HG03521 (cell line): ENCODE measurements at regions not wholly inside any gene's neighbourhood (a gene's known extent, or its start where the extent isn't known, plus 50 kb on each side); places are given as distances from the start of the nearest gene placed in this dataset.
A peak's percentile ranks its signal among the peaks of the same experiment; 100 is the strongest.
"Not testable (repeated sequence)": the region's sequence is repeated elsewhere in the genome, so short reads cannot be mapped to it uniquely, and the experiment has no call there.

Experiments
- ATAC-seq: cut with Tn5 transposase; IDR thresholded peaks from one replicate; pipeline ENCODE4 v1.9.1; 2021; ENCODE audit warnings: mild to moderate bottlenecking, moderate library complexity; ENCODE audit not compliant: unreplicated experiment

GRCh38 chr6:169145496-169145895 lies 108.2 kb downstream of the THBS2 start:
- no peak for ATAC-seq

- ATAC-seq, result no peak
Measured at GRCh38 chr6:169144356-169144755, 109.3 kb downstream of the THBS2 start.

DNA sequence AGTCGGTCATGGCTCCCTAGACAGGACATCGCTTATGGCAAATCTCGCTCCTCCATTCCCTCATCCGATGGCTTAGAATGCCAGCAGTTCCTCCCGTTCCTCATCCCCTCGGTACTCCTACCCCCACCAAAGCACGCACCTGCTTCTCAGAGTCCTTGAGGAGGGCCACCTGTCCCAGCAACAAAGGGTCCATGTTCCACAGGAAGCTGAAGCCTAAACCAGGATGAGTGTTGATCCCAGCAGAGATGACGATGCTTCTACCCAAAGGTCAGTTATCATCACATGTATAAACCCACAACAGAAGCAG lies 111.2 kb downstream of the THBS2 start:
- ATAC-seq, result no peak

- ATAC-seq, result no peak
Measured at GRCh38 chr6:169141671-169142537, 111.7 kb downstream of the THBS2 start.

GRCh38 chr6:169140986-169141495 lies 112.6 kb downstream of the THBS2 start:
- ATAC-seq, result no peak

DNA sequence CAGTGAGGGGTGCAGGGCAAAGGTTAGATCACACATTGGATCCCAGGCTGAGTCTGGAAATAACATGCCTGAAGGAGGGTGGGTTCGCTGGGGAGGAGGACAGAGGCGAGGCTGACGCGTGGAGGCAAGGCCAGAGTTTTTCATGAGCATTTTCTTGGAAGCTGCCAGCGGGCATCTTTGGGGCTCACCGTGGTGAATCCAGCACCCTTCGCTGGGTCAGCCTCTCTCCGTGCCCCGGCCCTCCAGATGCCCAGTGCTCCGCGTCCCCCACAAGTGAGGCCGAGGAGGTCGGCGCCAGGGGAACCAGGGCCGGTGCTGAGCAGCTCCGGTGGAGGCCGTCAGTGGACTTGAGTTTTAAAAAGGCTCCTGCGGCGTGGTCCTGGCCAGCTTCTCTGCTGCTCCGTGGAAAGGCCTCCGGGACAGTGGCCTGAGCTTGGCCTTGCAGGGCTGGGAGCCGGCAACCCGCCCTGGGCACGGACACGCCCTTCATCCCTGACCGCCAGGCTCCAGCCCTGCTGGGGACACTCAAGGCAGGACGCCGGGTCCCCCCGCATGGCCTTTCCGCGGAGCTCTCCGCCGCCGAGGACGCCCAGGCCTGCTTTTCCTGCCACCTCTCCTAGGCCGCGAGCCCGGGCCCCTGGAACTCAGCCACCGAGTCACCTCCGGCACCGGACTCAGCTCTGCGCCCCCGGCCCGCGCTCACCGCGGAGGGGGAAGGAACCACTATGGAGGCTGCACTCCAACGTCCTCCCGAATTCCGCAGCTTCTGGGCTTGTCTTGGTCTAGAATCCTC lies 114.3 kb downstream of the THBS2 start:
- ATAC-seq, result no peak

- no peak for ATAC-seq
Measured at GRCh38 chr6:169132352-169132940, 121.2 kb downstream of the THBS2 start.

DNA sequence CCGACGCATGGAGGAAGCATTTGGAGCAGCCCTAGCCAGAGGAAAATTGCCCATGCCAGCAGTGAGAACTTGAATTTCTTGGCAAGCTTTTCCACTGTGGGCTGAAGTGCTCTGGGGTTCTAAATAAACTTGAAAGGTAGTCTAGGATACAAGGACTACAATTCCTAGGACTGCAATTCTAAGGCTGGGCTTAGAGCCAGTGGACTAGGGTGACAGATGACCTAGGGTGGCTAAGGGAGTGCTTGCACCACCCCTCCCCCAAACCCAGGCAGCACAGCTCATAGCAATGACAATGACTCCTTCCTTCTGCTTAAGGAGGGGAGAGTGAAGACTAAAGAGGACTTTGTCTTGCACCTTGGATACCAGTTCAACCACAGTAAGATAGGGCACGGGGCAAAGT lies 122.3 kb downstream of the THBS2 start:
- no peak for ATAC-seq

GRCh38 chr6:169130113-169130512 lies 123.5 kb downstream of the THBS2 start:
- no peak for ATAC-seq

GRCh38 chr6:169121013-169121412 lies 132.6 kb downstream of the THBS2 start:
- no peak for ATAC-seq

GRCh38 chr6:169119669-169120068 lies 134.0 kb downstream of the THBS2 start:
- ATAC-seq, result no peak

DNA sequence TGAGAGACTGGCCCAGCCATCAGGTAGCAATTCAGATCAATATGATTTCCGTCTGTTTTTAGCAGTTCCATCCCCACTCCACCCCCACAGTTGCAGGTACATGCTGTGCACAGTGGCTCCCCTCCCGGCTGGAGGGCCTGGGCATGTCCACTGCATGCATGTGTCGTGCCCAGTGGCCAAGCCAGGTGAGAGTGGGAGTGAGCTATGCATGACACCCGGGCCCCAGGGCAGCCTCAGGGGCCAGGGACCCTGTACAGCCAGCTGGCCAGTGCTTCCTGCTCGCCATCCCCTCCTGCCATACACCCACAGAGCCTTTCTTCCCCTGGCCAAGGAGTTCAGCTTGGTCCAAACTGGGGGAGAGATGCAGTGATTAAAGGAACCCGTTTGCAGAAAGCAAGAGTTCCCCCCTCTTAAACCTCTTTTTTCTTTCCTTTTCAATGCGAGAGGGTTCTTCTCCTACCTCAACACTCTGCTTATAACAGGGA lies 135.3 kb downstream of the THBS2 start:
- no peak for ATAC-seq

GRCh38 chr6:169117663-169118062 lies 136.0 kb downstream of the THBS2 start:
- no peak for ATAC-seq

GRCh38 chr6:169115632-169116031 lies 138.0 kb downstream of the THBS2 start:
- no peak for ATAC-seq

- ATAC-seq, result not testable (repeated sequence)
Measured at GRCh38 chr6:169114632-169115031, 139.0 kb downstream of the THBS2 start.

DNA sequence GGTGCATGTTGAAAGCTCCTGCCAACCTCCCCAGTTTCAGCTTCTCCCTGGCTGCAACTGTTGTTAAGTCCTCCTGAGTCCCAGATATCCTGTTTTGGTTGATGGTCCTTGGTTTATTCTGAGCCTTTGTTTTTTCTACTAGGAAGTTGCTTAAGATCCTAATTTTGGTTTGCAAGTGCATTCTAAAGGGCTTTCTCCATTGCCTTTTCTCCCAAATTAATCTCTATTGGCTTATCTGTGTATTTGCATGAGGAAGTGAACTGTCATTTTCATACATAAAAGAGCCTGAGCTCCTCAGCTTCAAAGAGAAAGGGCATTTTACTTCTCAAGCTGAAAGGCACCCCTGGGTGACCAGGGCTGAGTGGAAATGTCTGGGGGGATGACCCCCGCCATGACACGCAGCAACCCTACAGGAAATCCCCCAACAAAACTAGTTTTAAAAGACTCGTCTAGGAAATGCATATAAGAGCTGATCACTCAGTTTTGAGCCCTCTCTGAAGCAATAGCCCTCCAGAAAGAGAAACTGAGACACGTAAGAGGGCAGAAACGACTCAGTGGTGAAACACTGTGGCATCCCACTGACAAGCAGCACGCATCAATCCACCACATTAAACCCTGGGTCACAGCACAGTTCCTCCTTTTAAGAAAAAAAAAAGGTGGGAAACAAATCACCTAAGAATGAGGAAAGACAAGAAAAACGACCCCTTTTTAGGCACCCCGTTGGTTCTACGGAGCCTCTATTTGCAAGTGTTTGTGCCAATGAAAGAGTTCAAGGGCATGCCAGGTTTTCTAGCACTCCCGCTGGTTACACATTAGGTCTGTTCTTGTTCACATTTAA lies 140.9 kb downstream of the THBS2 start:
- peak; percentile 83 for ATAC-seq

DNA sequence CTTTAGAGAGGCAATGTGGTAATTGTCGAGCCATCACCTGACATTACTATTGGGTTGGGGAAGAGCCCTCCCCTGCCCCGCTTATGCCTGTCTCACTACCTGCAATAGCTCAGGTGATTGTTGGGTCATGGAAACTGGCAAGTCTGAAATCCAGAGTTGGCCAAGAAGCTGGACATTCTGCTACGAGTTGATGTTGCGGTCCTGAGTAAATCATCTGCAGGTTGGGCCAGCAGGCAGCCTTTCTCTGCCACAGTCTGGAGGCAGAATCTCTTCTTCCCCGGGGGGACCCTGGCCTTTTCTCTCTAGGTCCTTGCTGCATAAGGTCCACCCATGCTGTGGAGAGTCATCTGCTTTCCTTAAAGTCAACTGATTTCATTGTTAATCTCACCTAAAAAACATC lies 142.4 kb downstream of the THBS2 start:
- ATAC-seq, result no peak

DNA sequence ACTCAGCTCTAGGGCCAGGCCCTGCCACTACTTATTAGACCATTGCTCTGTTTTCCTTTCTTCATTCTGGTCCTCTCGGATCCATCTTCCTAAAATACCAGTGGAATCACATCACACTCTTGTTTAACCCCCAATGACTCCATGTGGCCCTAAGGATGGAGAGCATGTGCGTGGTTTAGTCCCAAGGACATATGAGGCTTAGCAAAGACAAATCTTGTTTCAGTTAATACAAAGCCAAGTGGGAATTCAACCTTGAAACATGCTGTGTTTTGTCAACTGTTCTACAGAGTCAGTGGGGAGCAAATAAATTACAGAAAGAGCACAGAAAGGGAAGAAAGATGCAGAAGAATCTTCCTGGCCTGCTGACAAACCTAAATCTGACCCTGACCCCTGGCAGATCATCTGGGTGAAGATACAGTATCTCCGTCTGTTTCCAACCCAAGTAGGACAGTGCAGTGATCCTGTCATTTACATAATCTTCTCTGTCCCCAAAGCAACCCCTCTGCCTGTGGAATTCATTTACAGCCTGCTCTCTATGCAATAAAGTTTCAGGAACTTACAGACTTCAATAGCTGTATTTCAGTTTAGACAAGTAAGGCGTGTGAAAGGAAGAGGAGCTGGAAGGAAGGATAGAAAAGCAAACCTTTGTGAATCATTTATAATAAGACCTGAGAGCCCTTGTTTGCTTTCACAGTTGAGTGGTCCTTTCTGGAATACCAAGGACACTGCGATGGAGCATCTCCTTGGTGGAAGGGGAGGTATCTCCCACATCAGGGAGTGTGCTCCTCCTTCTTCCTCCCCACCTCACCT lies 144.0 kb downstream of the THBS2 start:
- no peak for ATAC-seq

- ATAC-seq, result no peak
Measured at GRCh38 chr6:169108753-169109152, 144.9 kb downstream of the THBS2 start.

- ATAC-seq, result no peak
Measured at GRCh38 chr6:169106176-169106575, 147.5 kb downstream of the THBS2 start.
